ENCODE measurements at regions not wholly inside any gene's neighbourhood (a gene's known extent, or its start where the extent isn't known, plus 50 kb on each side); places are given as distances from the start of the nearest gene placed in this dataset.
"Not testable (repeated sequence)": the region's sequence is repeated elsewhere in the genome, so short reads cannot be mapped to it uniquely, and the experiment has no call there.

DNA sequence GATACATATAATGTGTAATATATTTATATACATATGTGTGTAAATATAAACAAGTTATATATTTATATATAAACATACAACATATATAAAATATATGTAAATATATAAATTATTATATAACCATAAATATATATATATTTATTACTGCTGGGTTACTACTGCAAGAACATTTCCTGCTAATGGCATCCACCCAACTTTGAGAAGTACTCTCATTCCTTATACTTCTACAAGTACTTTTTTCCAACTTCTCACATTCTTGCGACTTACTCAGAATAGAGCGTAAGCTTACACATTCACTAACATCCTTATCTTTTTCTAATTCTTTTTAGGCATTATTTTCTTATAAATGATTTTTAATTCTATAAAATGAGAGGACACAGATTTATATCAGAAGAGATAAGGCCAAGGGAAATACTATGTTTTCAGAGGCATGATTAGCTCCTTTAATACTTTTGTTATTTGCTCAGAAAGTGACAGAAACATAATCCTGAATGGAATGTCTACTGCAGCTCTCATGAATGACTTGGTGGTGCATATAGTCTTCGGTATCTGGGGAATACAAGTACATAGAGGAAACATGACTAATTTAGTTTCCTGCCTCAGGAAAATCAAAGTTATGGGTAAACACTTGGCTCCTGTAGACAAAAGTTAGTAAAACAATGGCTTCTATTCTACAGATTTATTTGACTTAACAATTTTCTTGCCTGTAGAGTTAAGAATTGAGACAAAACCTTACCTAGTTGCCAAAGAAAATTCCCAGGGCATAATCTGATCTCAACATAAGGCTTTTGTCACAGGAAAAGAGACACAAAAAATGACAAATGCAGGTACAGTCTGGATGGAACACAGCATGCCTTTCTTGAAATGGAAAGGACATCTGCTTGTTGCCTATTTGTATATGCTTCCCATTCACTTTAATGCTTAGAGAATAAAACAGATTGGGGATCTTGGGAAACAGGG lies 453.9 kb downstream of the SQOR start:
- ATAC-seq, result no peak
- Mint-ChIP-seq H3K27ac (no peak overlapping the region), H3K9me3 (peaks cover 5% of the 10 kb centered on the region), H3K4me1 (ENCODE audit: low read depth in 2 of 2) (no peaks in the 10 kb centered on the region), H3K27me3 (no peaks in the 10 kb centered on the region), H3K36me3 (no peaks in the 10 kb centered on the region), H3K4me3 (no peak overlapping the region)
- no peak for DNase-seq (ENCODE audit: low spot score)

DNA sequence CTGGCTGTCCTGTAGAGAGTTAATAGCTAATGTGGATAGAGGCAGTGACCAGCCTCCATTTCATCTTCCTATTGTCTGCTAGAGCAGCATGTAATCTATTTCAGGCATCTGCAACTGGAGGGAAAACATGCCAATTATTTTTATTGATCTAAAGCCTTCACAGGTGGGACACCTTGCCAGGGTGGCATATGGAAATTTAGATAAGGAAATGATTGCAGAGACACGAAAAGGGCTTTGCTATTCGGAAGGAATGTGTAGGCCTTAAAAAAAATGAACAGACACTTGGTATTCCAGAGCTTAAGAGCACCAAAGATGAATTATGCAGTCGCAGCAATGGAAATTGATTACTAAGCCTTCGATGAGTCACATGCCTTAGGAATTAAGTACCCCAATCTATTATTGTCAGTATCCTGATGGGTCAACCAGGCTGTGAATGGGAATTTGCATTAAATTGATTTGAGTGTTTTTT lies 454.7 kb downstream of the SQOR start:
- Mint-ChIP-seq H3K27me3 (no peaks in the 10 kb centered on the region), H3K9me3 (peaks cover 6% of the 10 kb centered on the region), H3K36me3 (no peaks in the 10 kb centered on the region), H3K27ac (no peak overlapping the region), H3K4me3 (no peak overlapping the region), H3K4me1 (ENCODE audit: low read depth in 2 of 2) (no peaks in the 10 kb centered on the region)
- DNase-seq (ENCODE audit: low spot score) (no peak), ATAC-seq (no peak)

DNA sequence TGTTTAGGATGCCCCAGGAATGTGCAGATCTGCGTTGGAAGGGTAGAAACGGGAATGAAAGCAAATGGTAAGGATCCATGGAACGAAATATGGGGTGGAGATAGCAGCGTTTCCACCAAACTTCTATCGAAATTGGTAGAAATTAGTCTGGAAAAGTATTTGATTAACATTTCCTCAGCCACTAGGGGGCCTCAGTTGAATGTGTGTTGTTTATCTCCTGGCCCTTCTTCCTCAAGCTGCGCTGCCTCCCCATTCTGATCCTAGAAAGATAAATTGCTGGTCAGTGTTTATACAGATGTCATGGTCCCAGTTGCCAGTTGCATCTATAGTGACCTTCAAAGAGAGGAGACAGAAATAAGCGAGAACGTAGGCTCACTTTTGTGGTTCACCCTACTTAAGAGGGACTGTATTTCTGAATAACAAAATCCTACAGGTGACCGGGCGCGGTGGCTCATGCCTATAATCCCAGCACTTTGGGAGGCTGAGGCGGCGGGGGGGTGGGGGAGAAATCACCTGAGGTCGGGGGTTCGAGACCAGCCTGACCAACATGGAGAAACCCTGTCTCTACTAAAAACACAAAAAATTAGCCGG lies 457.1 kb downstream of the SQOR start:
- no peak for ATAC-seq
- Mint-ChIP-seq H3K4me1 (ENCODE audit: low read depth in 2 of 2) (no peaks in the 10 kb centered on the region), H3K27me3 (no peaks in the 10 kb centered on the region), H3K36me3 (no peaks in the 10 kb centered on the region), H3K9me3 (peaks cover 5% of the 10 kb centered on the region), H3K4me3 (no peak overlapping the region), H3K27ac (no peak overlapping the region)
- no peak for DNase-seq (ENCODE audit: low spot score)

DNA sequence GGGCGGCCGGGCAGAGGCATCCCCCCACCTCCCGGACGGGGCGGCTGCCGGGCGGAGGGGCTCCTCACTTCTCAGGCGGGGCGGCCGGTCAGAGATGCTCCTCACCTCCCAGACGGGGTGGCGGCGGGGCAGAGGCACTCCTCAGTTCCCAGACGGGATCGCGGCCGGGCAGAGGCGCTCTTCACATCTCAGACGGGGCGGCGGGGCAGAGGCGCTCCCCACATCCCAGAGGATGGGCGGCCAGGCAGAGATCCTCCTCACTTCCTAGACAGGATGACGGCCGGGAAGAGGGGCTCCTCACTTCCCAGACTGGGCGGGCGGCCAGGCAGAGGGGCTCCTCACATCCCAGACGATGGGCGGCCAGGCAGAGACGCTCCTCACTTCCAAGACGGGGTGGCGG lies 463.2 kb downstream of the SQOR start:
- H3K27me3 Mint-ChIP-seq; H3K27ac Mint-ChIP-seq; H3K4me3 Mint-ChIP-seq; DNase-seq (ENCODE audit: low spot score); ATAC-seq; H3K4me1 Mint-ChIP-seq (ENCODE audit: low read depth in 2 of 2); H3K36me3 Mint-ChIP-seq: not testable (repeated sequence)
- peaks cover 15% of the 10 kb centered on the region for H3K9me3 Mint-ChIP-seq

DNA sequence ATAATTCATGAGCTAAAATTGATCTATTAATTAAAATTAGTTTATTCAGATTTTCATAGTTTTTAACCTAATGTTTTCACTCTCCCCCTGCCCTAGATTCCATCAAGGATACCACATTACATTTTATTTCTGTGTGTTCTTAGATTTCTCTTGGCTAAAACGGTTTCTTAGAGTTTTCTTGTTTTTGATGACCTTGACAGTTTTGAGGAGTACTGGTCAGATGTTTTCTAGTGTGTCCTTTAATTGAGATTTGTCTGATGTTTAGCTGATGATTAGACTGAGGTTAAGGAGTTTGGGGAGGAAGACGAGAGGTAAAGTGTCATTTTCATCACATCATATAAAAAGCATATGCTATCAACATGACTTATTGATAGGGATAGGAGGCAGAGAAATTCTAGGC lies 475.9 kb downstream of the SQOR start:
- H3K4me3 Mint-ChIP-seq, result no peak overlapping the region
- no peak for DNase-seq (ENCODE audit: low spot score)
- H3K9me3 Mint-ChIP-seq, result peaks cover 4% of the 10 kb centered on the region
- ATAC-seq, result no peak
- H3K27ac Mint-ChIP-seq, result no peak overlapping the region
- no peaks in the 10 kb centered on the region for H3K27me3 Mint-ChIP-seq
- no peaks in the 10 kb centered on the region for H3K4me1 Mint-ChIP-seq (ENCODE audit: low read depth in 2 of 2)
- H3K36me3 Mint-ChIP-seq, result no peaks in the 10 kb centered on the region

DNA sequence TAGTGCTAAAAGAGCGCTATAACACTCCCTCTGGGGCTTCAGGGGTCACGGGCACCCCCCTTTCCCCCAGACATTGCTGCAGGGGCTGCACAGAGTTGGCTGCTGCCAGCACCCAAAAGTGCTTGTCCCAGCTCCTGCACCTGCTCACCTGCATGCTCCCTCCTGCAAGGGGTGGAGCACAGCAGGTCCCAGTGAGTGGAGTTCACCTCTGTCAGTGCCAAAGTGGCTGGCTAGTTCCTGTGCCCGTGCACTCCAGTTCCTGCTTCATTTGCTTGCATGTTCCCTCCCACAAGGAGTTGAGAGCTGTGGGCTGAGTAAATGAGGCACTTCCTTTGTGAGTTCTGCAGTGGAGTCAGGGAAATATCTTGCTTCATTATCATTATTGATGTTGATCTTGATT lies 476.9 kb downstream of the SQOR start:
- no peak overlapping the region for H3K27ac Mint-ChIP-seq
- DNase-seq (ENCODE audit: low spot score), result no peak
- no peaks in the 10 kb centered on the region for H3K27me3 Mint-ChIP-seq
- peaks cover 7% of the 10 kb centered on the region for H3K9me3 Mint-ChIP-seq
- ATAC-seq, result no peak
- H3K4me3 Mint-ChIP-seq, result no peak overlapping the region
- no peaks in the 10 kb centered on the region for H3K36me3 Mint-ChIP-seq
- no peaks in the 10 kb centered on the region for H3K4me1 Mint-ChIP-seq (ENCODE audit: low read depth in 2 of 2)

DNA sequence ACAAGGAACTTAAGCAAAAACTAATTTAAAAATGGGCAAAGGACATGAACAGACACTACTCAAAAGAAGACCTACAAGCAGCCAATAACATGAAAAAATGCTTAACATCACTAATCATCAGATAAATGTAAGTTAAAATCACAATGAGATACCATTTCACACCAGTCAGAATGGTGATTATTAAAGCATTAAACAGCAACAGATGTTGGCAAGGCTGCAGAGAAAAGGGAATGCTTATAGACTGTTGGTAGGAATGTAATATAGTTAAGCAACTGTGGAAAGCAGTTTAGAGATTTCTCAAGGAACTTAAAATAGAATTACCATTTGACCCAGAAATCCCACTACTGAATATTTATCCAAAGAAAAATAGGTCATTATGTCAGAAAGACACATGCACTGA lies 482.2 kb downstream of the SQOR start:
- Mint-ChIP-seq H3K27me3 (no peaks in the 10 kb centered on the region), H3K27ac (no peak overlapping the region), H3K36me3 (no peaks in the 10 kb centered on the region), H3K4me3 (no peak overlapping the region), H3K9me3 (peaks cover 10% of the 10 kb centered on the region), H3K4me1 (ENCODE audit: low read depth in 2 of 2) (no peaks in the 10 kb centered on the region)
- ATAC-seq (no peak), DNase-seq (ENCODE audit: low spot score) (no peak)

DNA sequence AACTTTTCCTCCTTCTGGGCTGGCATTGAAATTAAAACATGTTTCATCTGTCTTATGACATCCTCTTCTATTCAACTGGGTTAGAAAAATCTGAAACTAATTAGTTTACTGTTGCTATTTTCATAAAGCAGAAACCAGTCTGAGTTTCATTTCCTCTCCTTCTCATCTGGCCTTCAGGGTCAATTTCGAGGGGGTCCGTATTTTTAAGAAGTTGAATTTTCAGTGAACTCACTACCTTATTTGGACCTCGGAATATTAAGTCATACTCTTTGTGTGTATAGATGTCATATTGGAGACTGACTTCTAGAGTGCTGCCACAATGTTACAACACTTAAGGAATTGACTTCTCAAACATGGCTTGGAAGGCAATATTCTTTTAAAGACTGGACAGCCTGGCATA lies 485.9 kb downstream of the SQOR start:
- Mint-ChIP-seq H3K4me1 (ENCODE audit: low read depth in 2 of 2) (no peaks in the 10 kb centered on the region), H3K27ac (no peak overlapping the region), H3K4me3 (no peak overlapping the region), H3K27me3 (no peaks in the 10 kb centered on the region), H3K9me3 (peaks cover 16% of the 10 kb centered on the region), H3K36me3 (no peaks in the 10 kb centered on the region)
- DNase-seq (ENCODE audit: low spot score) (no peak), ATAC-seq (no peak)

DNA sequence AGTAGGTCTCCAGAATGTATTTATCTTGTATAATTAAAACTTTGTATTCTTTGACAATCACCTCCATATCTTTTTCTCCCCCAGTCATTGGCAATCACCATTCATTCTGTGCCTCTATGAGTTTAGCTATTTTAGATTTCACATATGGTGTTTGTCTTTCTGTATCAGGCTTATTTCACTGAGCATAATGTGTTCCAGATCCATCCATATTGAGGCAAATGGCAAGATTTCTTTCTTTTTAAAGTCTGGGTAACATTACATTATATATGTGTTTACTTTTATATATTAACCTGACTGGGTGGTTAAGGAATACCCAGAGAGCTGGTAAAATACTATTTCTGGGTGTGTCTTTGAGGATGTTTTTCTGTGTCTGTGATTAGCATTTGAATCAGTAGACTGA lies 486.6 kb downstream of the SQOR start:
- no peak for DNase-seq (ENCODE audit: low spot score)
- H3K4me3 Mint-ChIP-seq, result no peak overlapping the region
- H3K4me1 Mint-ChIP-seq (ENCODE audit: low read depth in 2 of 2), result no peaks in the 10 kb centered on the region
- ATAC-seq, result no peak
- H3K36me3 Mint-ChIP-seq, result no peaks in the 10 kb centered on the region
- H3K9me3 Mint-ChIP-seq, result peaks cover 15% of the 10 kb centered on the region
- H3K27me3 Mint-ChIP-seq, result no peaks in the 10 kb centered on the region
- no peak overlapping the region for H3K27ac Mint-ChIP-seq

DNA sequence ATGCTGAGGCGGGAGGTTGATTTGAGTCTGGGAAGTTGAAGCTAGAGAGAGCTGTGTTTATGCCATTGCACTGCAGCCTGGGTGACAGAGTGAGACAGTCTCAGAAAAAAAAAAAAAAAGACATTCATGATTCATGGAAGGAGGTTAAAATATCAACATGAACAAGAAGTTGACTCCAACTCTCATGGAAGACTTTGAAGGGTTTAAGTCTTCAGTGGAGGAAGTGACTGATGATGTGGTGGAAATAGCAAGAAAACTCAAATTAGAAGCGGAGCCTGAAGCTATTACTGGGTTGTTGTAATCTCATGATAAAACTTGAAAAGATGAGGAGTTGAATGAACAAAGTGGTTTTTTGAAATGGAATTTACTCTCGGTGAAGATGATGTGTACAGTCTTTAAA lies 491.8 kb downstream of the SQOR start:
- H3K9me3 Mint-ChIP-seq, result peaks cover 29% of the 10 kb centered on the region
- no peak overlapping the region for H3K4me3 Mint-ChIP-seq
- H3K27ac Mint-ChIP-seq, result no peak overlapping the region
- DNase-seq (ENCODE audit: low spot score) (no peak), ATAC-seq (no peak)
- no peaks in the 10 kb centered on the region for H3K4me1 Mint-ChIP-seq (ENCODE audit: low read depth in 2 of 2)
- H3K27me3 Mint-ChIP-seq, result no peaks in the 10 kb centered on the region
- no peaks in the 10 kb centered on the region for H3K36me3 Mint-ChIP-seq

DNA sequence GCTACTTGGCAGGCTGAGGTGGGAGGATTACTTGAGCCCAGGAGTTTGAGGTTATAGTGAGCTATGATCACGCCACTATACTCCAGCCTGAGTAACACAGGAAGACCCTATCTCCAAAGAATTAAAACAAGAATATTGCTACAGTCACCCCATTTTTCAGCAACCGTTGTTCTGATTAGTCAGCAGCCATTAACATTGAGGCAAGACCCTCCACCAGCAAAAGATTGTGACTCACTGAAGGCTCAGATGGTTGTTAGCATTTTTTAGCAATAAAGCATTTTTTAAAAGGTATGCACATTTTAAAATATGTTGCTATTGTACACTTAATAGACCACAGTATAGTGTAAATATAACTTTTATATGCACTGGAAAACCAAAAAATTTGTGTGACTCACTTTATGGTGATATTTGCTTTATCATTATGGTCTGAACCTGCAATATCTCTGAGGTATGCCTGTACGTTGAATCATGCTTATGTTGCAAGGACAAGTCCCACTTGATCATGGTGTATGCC lies 492.6 kb downstream of the SQOR start:
- no peak for DNase-seq (ENCODE audit: low spot score)

DNA sequence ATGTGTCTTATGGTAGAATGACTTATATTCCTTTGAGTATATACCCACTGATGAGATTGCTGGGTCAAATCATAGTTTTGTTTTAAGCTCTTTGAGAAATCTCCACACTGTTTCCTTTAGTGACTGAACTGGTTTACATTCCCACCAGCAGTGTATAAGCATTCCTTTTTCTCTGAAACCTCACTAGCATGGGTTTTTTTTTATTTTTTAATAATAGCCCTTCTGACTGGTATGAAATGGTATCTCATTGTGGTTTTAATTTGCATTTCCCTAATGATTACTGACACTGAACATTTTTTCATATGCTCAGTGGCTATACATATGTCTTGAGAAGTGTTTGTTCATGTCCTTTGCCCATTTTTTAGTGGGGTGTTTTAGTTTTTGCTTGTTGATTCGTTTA lies 494.3 kb downstream of the SQOR start:
- H3K27me3 Mint-ChIP-seq, result no peaks in the 10 kb centered on the region
- no peaks in the 10 kb centered on the region for H3K4me1 Mint-ChIP-seq (ENCODE audit: low read depth in 2 of 2)
- H3K36me3 Mint-ChIP-seq, result no peaks in the 10 kb centered on the region
- no peak overlapping the region for H3K27ac Mint-ChIP-seq
- H3K9me3 Mint-ChIP-seq, result peaks cover 29% of the 10 kb centered on the region
- no peak for DNase-seq (ENCODE audit: low spot score)
- no peak for ATAC-seq
- H3K4me3 Mint-ChIP-seq, result no peak overlapping the region

More for the DNA sequence above, 492.6 kb downstream of the SQOR start:
- Mint-ChIP-seq H3K9me3 (peaks cover 29% of the 10 kb centered on the region), H3K27ac (no peak overlapping the region), H3K27me3 (no peaks in the 10 kb centered on the region), H3K4me3 (no peak overlapping the region), H3K36me3 (no peaks in the 10 kb centered on the region), H3K4me1 (ENCODE audit: low read depth in 2 of 2) (no peaks in the 10 kb centered on the region)
- no peak for ATAC-seq

DNA sequence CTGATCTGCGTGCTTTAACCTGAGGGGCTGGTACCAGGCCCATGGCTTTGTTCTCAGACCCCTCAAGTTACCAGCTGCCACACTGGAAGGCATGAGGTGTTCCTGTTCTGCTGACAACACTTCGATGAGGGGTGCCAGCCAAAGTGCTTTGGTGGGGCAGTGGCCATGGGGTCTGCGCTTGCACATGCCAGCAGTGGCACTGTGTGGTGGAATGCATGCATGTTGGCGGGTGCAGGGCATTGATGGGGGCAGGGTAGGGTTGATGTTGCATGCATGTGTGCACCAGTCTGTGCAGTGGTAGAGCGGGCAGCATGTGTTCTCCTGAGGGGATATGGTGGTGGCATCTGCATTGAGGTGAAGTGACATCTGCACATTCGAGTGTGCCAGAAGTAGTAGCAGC lies 497.0 kb downstream of the SQOR start:
- no peak overlapping the region for H3K4me3 Mint-ChIP-seq
- H3K9me3 Mint-ChIP-seq, result peaks cover 27% of the 10 kb centered on the region
- DNase-seq (ENCODE audit: low spot score) (no peak), ATAC-seq (no peak)
- H3K4me1 Mint-ChIP-seq (ENCODE audit: low read depth in 2 of 2), result no peaks in the 10 kb centered on the region
- H3K27ac Mint-ChIP-seq, result no peak overlapping the region
- H3K36me3 Mint-ChIP-seq, result peaks cover 6% of the 10 kb centered on the region
- H3K27me3 Mint-ChIP-seq, result no peaks in the 10 kb centered on the region

DNA sequence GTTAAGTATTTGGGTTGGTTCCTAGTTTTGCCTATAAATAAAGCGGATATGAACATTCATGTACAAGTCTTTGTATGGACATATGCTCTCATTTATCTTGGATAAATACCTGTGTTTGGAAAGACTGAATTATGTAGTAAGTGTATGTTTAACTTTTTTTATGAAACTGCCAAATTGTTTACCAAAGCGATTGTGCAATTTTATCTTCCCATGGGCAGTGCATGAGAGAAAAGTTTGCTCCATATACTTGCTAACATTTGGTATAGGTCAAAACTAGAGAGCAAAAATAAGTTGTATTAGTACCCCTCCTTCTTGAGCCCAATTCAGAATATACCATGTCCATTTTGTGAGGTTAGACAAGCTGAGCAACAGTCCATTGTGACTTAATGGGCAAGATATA lies 502.6 kb downstream of the SQOR start:
- Mint-ChIP-seq H3K27ac (no peak overlapping the region), H3K4me3 (no peak overlapping the region), H3K4me1 (ENCODE audit: low read depth in 2 of 2) (no peaks in the 10 kb centered on the region), H3K9me3 (peaks cover 5% of the 10 kb centered on the region), H3K27me3 (no peaks in the 10 kb centered on the region), H3K36me3 (peaks cover 6% of the 10 kb centered on the region)
- DNase-seq (ENCODE audit: low spot score), result no peak
- ATAC-seq, result no peak
